NCI-H2107 treated with DMSO at 0.1 percent for 48 hours (cell line): ENCODE measurements at regions not wholly inside any gene's neighbourhood (a gene's known extent, or its start where the extent isn't known, plus 50 kb on each side); places are given as distances from the start of the nearest gene placed in this dataset.
"Not testable (repeated sequence)": the region's sequence is repeated elsewhere in the genome, so short reads cannot be mapped to it uniquely, and the experiment has no call there.

Experiments
- DNase-seq: peaks from one replicate; lab custom pipeline; 2025; ENCODE audit not compliant: unreplicated experiment; lab: John Stamatoyannopoulos, UW

DNA sequence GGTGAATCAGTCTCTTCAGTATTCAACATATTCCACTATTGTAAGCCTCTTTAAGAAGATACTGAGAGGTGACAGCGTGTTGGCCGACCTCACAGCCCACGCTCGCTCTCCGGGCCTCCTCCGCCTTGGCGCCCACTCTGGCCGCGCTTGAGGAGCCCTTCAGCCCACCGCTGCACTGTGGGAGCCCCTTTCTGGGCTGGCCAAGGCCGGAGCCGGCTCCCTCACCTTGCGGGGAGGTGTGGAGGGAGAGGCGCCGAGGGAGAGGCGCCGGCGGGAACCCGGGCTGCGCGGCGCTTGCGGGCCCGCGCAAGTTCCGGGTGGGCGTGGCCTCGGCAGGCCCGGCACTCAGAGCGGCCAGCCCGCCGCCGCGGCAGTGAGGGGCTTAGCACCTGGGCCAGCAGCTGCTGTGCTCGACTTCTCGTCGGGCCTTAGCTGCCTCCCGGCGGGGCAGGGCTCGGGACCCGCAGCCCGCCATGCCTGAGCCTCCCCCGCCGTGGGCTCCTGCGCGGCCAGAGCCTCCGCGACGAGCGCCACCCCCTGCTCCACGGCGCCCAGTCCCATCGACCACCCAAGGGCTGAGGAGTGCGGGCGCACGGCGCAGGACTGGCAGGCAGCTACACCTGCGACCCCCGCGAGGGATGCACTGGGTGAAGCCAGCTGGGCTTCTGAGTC, 306.4 kb downstream of the SEMA3D start:
- DNase-seq = not testable (repeated sequence)

DNA sequence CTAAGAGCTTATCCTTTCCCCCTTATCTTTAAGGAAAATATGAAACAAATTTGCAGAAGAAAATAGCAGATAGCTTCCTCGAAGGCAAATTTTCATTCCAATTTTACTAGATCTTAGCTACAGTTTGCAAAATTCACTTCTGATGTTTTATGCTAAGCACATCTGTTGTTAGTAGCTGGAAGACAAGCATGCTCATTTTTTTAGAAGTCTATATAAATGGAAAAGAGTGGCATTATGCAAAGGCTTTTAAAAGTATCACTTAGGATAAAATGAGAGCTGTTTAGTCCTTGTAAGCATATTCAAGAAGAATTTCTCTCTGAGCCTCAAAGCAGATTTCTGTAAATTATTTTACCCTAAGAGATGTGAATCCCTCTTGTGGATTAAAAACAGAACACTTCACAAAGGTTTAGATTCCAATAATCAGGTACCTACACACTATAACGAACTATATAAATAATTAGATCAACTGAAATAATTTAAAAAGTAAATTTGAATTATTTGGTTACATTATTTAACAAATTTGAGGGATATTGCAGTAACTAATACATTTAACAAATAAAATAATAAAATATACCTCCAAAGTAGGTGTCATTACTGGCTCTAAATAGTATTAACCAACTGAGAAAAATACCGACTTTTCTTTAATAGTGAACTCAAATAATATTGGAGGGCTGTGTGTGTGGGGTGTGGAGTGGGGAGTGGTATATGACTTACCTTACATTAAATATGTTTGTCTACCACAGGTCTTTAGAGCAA, 307.1 kb downstream of the SEMA3D start:
- DNase-seq = no peak

DNA sequence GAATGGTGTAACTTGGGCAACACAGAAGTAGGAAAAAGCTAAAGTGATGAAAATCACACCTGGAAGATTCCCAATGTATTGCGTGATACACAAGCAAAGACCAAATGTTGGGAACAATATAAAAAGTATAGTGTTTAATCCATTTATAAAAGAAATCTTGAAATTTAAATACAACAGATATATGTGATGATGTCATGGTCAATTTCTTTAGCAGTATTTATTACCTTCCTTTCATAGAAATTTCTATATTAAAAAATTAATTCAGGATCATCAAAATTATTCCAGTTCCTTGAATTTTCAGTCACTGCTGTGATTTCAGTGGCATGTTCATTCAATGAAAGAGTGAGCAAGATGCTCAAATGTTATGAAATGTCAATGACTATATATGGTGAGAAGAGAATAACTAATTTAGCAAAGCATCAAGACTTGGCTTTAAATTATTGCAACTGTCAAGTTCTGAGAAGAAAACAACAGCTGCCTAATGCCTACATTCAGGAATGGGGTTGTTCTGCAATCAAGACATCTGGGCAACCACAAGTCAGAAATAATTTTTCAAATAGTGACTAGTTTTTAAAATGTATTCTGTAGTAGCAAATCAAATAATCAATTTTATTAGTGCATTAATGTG, 308.8 kb downstream of the SEMA3D start:
- DNase-seq = no peak

DNA sequence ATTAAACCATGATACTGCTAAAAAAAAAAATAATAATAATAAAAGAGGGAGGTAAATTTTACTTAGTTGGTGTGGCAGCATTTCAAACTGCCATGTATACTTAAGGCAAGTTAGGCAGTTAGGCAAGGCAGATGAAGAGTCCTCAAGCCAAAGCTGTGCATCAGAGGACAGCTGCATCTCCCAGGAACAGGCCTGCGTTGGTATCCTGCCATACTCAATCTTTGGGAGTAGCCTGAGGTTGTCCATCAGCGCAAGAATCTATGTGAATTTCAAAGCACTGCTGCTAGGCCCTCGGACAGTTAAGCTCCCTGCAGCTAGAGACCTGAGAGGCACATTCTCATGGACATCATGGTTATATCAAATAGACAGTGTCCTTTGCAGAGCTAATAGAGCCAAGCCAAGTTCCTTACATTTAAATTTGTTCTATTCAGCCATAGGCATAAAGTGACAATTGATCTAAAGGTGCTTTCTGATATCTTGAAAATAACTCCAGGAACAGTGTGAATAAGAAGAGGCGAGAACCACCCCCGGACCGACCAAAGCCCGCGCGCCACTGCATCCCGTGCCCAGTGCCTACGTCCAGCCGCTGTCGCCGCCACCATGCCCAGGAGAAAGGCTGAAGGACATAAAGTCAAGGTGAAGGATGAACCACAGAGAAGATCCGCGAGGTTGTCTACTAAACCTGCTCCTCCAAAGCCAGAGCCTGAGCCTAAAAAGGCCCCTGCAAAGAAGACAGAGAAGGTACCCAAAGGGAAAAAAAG, 310.6 kb downstream of the SEMA3D start:
- no peak for DNase-seq

DNA sequence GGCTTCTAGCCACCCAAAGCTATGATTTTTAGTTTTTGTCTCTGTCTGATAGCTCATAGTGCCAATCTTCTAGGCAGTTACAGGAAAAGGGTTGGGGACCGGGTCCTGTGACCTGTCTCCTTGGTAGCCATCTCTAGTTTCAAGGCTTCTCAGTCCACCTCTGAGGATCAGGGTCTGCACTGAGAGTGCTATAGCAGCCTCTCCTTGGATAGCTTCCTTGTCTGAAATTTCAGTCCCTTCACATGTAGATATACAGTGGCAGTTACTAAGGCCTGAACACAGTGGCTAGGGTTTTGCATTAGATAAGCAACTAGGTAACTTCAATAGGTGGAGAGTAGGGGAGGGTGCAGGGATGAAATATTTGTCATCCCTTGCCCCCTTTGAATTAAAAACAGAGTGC, 321.3 kb downstream of the SEMA3D start:
- DNase-seq = no peak

DNA sequence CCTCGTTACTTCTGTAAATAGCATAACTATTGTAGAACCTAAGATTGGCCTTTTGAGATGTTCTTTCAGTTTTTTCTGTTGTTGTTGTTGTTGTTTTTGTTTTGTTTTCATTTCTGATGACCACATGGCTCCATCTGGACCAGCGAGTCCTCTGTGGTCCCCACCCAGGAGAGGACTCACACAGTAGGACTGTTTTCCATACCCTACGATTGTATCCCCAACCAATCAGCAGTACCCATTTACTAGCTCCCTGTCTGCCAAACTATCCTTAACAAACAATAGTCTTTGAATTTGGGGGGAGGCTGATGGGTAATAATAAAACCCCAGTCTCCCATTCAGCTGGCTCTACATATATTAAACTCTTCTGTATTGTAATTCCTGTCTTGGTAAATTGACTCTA, 329.5 kb downstream of the SEMA3D start:
- DNase-seq = no peak

DNA sequence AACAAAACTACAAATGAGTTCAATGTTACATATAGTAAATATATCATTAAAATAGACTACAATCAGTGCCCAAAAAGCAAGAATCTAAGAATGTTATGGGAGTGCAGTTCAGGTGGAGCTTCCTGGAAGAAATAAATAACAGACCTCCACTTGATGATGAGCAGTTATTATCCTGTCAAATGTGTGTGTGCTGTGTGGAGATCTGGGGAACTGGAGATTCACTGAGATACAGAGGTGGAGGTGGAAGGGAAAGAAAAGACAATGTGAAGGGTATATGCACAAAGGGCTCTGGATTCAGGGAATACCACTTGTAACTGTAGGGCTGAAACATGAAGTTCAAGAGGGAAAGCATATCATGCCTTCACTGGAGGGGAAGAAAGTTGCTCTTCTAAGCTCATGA, 331.1 kb downstream of the SEMA3D start:
- no peak for DNase-seq

DNA sequence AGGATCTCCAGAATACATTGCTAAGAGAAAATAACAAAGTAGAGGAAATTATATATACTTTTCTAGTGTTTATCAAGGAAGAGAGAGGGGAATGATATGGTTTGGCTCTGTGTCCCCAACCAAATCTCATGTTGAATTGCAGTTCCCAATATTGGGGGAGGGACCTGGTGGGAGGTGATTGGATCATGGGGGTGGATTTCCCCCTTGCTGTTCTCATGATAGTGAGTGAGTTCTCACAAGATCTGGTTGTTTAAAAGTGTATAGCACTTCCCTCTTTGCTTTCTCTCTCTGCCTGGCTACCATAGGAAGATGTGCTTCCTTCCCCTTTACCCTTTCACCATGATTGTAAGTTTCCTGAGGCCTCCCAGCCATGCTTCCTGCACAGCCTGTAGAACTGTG, 337.9 kb downstream of the SEMA3D start:
- DNase-seq = not testable (repeated sequence)

DNA sequence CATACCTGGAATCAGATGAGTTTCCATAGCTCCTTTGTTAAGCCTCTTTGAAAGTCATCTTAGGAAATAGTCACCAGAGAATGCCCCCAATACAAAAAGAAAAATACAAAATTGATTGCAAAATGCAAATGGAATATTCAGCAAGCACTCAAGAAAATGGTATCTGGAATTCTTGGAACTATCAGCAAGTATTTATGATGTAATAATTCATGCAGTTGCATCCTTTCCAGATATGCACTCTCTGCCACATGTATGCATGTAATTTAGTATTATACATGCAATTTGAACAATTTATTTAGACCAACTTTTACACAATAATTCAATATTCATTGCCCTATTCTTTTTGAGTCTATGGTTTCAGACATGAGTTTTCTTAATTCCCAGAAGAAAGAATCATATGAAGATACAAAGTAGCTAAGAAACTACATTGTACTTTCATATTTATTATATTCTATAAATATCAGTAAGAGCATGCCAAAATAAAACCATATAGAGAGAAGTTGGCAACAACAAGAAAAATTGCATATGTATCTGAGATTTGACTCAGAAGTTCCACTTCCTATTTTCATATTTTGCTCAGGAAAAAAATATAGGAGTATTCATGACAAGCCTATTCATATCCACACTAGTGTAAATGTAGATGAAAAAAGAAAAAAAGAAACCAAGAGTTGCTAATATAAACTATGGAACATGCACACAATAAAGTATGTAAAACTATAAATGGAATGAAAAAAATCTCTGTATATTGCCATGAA, 338.5 kb downstream of the SEMA3D start:
- no peak for DNase-seq

DNA sequence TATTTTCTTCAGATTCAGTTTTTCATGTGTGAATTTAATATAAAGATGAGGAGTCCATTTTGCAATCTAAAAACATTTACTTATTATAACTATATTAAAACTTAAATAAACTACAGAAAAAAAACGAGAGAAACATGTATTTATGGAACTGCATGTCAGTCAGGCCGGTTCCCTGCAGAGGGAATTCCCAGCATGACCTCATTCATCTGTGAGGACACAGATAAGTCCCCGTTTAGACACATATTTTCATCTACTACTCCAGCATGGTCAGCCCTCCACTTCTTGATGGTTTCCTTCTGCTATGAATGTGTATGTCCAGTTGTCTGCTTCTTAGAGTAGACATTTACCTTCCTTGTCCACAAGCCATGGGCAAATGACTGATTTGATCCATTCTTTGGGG, 339.1 kb downstream of the SEMA3D start:
- no peak for DNase-seq

DNA sequence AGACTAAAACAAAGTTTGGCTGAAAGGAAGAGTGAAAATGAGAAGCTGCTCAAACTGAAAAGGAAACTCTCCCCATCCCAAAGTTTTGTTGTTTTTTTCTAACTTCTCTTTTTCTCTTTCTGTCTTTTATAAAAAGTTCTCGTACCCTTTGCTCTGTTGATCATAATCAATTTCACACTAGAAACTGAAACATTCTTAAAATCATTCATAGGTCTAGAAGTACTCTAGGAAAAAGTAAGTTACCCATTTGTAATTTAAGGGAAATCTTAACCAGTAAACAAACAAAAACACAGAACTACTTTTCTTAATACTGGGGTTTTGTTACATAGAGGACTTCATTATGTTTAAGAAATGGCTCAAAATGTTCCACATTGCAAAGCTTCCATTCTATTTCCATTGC, 339.8 kb downstream of the SEMA3D start:
- no peak for DNase-seq

DNA sequence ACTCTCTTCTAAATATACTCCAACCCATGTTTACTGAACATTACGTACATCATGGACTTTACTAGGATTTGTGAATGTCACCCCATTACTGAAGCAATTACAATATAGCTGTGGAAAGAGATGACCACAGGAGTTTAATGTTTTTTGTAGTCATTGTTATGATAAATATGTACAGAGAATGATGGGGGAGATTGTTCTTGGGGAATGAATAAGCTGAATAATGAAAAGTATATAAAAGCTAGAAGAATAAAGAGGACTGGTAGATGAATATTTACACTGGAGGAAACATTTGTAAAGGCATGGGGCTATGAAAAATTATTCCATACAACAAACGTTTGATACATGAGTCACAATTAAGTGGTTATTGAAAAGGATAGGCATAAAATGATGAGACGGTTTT, 340.9 kb downstream of the SEMA3D start:
- DNase-seq = no peak

DNA sequence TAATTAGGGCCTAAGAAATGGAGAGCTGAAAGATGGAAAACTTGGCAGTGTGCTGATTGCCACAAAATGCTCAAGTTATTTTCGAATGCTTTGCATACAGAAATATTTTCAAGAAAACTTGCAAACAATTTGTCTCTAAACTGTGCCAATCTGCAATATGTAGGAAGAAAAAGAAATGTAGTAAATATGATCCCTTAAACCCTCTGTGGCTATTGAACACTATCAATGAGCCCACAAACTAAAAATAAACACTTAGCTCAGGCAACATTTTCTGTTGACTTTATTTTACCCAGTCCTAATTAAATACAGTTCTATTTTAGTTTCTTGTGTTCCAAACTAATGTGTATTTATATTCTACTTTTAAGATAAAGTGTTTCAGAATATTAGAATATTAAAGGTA, 342.1 kb downstream of the SEMA3D start:
- no peak for DNase-seq

DNA sequence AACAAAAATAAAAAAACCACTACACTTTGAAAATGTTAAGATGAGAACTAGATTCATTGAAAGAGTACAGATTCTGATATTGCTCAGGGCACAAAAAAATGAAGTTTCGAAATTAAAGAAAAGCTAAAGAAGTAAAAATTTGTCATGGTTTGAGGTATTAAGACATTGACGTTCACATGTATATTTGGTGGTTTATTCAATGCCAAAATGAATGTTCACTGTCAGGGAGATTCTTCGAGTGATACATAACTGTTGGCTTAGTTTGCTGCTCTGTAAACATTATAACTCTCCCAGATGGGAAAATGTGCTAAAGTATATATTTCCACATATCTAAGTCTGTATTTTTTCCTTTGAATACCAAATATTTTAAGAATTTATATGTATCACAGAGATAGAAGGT, 345.0 kb downstream of the SEMA3D start:
- DNase-seq = no peak

DNA sequence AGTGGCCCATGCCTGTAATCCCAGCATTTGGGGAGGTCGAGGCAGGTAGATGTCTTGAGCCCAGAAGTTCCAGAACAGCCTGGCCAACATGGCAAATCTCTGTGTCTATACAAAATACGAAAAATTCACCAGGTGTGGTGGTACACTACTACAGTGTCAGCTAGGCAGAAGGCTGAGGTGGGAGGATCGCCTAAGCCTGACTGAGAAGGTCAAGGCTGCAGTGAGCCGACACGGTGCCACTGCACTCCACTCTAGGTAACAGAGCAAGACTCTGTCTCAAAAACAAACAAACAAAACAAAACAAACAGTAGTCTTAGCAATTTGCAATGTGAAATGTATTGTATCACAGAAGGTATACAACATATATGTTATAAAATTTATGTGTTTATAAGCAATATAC, 348.0 kb downstream of the SEMA3D start:
- no peak for DNase-seq

DNA sequence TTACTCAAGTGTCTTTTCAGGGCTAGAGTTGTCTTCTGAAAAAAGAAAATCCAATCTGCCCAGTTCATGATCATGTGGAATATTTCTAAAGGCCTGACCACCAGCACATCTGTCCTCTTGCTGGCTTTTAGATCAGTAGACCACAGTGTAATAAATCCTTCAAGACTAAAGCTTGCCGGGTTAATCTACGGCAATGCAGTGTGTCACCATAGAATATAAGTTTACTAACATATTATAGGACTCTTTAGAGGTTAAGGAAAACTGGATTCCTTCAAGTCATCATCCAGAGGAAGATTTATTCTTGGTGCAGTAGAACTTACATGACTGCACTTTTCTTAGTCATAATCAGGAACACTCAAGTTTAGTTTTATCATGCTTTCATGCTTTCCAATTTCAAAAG, 349.5 kb downstream of the SEMA3D start:
- no peak for DNase-seq

DNA sequence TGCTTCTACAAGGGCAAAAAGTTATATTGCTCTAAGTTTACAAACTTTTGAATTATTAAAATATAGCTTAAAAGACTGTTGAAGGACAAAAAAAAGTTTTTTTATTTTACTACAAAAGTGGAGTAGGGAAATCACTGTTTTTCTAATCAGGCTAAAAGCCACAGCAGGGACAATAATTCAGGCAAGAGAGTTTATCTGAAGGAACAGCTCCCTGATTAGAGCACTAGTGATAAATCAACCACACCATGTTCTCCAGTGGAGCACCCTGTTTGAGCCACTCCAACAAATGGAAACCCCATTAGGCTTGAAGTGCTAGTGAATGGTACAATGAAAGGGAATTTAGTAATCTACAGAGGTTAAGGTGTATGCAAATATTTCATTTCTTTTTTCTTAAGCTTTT, 357.1 kb downstream of the SEMA3D start:
- no peak for DNase-seq

DNA sequence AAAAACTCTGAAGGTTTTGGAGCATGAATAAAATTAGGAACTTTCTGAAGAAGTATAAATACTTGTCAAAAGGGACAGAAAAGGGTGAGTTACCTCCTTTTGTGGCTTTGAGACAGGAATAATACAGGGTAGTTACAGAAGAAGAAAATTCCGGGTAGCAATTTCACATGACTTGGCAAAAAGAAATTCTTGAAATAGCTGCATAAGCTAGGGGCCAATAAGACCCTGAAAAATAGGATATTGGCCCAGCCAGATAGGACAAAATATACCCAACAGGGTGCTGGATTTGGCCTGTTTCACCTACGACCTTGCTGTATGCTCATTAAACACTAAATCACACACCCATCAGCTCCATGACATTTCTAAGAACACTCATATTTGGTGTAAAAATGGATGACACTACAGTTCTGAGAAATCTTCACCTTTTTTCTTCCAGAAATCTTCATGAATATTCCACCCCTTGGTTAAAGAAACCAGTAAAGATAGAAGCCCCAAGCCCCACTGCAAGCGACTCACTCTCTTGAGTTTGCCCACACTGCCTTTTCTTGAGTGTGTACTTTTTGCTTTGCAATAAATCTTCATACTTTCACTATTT, 362.7 kb downstream of the SEMA3D start:
- DNase-seq = no peak

DNA sequence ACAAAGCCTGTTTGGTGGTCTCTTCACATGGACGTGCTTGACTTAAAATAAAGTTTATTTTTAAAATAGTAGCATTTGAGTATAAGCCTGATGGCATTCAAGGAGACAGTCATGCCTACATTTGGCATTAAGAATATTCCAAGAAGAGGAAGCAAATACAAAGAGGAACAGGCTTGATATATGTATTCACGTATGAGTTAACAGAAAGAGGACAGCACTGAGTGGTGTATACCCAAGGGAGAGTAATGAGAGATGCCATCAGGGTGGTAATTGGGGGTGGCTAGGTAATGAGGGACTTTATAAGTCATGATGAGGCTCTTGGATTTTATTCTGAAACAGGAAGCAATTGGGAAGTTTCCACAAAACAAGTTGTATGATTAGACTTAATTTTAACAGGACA, 363.3 kb downstream of the SEMA3D start:
- DNase-seq = no peak

DNA sequence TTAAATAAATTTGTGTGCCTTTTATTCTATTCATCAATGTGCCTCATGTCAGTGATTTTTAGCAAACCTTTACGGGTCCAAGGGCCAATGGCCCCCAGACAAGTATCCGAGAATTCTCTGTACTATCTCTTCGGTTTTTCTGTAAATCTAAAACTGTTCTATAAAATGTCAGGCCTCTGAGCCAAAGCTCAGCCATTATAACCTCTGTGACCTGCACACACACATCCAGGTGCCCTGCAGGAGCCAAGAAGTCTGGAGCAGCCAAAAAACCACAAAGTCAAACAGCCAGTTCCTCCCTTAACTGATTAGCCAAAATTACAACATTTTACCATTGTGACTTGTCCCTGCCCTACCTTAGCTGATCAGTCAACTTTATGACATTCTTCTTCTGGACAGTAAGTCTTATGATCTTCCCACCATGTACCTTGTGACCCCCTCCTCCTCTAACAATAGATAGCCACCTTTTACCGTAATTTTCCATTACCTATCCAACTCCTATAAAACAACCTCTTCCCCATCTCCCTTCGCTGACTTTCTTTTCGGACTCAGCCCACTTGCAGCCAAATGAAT, 363.8 kb downstream of the SEMA3D start:
- DNase-seq = no peak
